ENCODE measurements at regions not wholly inside any gene's neighbourhood (a gene's known extent, or its start where the extent isn't known, plus 50 kb on each side); places are given as distances from the start of the nearest gene placed in this dataset.
A peak's percentile ranks its signal among the peaks of the same experiment; 100 is the strongest.

DNA sequence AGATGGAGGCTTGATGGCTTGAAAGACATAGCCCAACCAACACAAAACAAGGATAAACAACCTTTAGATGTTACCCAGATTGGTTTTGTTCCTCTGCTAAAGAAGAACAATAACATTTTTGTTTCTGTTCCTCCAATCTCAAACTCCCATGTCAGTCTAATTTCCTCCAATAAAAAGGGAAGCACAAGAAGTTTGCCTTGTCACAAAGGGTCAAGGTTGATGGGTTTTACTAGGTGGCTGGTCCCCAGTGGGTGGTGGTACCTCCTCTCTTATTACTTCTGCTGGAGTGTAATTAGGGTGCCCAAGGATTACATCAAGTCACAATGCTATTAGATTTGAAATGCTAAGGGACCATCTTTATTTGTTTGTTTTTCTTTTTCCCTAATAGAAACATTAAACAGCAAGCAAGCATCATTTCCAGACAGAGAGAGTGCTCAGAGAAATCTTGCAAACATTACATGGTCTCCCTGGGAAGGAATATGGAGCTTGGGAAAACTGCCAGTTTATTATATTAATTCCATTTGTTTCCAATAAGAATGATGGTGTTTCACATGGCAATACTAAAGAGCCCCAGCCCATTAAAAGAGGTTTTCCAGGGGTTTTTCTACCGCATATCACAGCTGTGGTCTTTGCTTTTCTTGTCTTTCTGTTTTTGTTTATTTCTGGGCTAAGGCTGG lies 78.3 kb upstream of the AOAH start:
- no peak for DNase-seq
- CTCF ChIA-PET, result no interaction called here
- Mint-ChIP-seq H3K36me3 (ENCODE audit: low read depth) (peaks cover 5% of the 10 kb centered on the region), H3K4me3 (no peak overlapping the region), H3K27me3 (peaks cover 12% of the 10 kb centered on the region), H3K9me3 (no peaks in the 10 kb centered on the region), H3K27ac (no peak overlapping the region), H3K4me1 (no peaks in the 10 kb centered on the region)
- POLR2A ChIA-PET, result no interaction called here

DNA sequence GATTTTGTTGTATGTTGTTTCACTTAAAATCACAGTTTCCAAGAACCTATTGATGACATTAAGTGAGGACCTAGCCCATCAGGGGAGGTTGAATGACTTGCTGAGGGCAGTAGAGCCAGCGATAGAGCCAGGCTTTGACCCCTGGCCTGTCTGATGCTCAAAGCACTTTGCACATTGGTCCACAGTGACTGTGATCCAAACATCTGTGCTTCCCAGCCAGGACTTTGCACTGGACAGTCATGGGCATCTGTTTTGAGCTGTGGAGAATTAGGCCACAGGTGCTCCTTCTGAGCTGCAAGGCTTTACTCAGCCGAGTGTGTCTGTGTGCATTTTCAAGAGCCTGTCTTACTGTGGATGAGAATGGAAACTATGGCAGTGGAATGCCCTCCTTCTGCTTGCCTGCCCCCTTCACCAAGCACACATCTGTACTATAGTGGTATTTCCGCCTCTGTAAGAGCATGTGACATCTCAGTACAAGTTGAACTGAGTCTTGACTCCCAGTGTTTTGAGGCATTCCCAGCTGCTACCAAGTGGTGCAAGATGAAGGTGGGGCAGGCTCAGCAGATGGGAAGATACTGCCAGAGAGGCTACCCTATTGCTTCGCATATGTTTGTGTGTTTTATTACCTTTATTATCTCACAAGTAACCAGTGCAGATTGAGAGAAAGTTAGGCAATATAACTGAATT lies 72.7 kb upstream of the AOAH start:
- CTCF ChIA-PET, result interaction anchor here (0.5 kb wide), 1 partner anchor 57 kb away, joined by 3 read pairs; no protein-coding TSS in a partner anchor
- H3K27me3 Mint-ChIP-seq, result peaks cover 5% of the 10 kb centered on the region
- H3K27ac Mint-ChIP-seq, result no peak overlapping the region
- peaks cover 4% of the 10 kb centered on the region for H3K36me3 Mint-ChIP-seq (ENCODE audit: low read depth)
- no peak overlapping the region for H3K4me3 Mint-ChIP-seq
- POLR2A ChIA-PET, result no interaction called here
- peaks cover 15% of the 10 kb centered on the region for H3K4me1 Mint-ChIP-seq
- no peaks in the 10 kb centered on the region for H3K9me3 Mint-ChIP-seq
- DNase-seq, result no peak

- H3K36me3 Mint-ChIP-seq (ENCODE audit: low read depth), result peaks cover 4% of the 10 kb centered on the region
- no peak for DNase-seq
- peaks cover 20% of the 10 kb centered on the region for H3K4me1 Mint-ChIP-seq
- H3K27ac Mint-ChIP-seq, result no peak overlapping the region
- peaks cover under 1% of the 10 kb centered on the region for H3K27me3 Mint-ChIP-seq
- CTCF ChIA-PET, result interaction anchor here (0.5 to 1.3 kb wide), 2 partner anchors 10 to 1482 kb away, joined by 4 read pairs; no protein-coding TSS in a partner anchor
- H3K4me3 Mint-ChIP-seq, result no peak overlapping the region
- no peaks in the 10 kb centered on the region for H3K9me3 Mint-ChIP-seq
- POLR2A ChIA-PET, result interaction anchor here (0.8 to 0.9 kb wide), 2 partner anchors 17 to 19 kb away, joined by 3 to 4 read pairs; no protein-coding TSS in a partner anchor
Observed at GRCh38 chr7:36795451-36796021, 71.2 kb upstream of the AOAH start.

DNA sequence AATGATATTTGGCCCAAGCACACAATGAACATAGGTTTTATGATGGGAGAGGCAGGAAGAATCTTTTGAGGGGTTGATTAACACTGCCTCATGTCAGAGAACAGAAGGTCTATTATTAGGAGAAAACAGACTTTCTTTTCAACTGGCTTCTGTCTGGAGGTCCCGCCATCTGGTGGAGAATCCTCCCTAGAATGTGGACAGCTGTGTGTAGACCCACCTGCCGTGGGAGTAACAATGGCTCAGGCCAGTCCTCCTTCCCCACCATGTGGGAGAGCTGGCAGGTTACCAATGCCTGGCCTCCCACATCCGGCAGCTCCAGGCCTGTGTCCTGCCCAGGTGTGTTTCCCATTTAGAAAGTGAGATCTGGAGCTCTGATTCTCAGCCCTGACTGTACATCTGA lies 70.4 kb upstream of the AOAH start:
- CTCF ChIA-PET, result interaction anchor here (1.3 kb wide), 1 partner anchor 10 kb away, joined by 4 read pairs; no protein-coding TSS in a partner anchor

GRCh38 chr7:36792421-36792820 lies 68.1 kb upstream of the AOAH start:
- H3K9me3 Mint-ChIP-seq, result no peaks in the 10 kb centered on the region
- H3K4me1 Mint-ChIP-seq, result peaks cover 50% of the 10 kb centered on the region
- ChIA-PET CTCF (no interaction called here), POLR2A (no interaction called here)
- peaks cover 4% of the 10 kb centered on the region for H3K36me3 Mint-ChIP-seq (ENCODE audit: low read depth)
- DNase-seq, result no peak
- no peak overlapping the region for H3K4me3 Mint-ChIP-seq
- H3K27ac Mint-ChIP-seq, result no peak overlapping the region
- no peaks in the 10 kb centered on the region for H3K27me3 Mint-ChIP-seq

More for the DNA sequence above, 70.4 kb upstream of the AOAH start:
- Mint-ChIP-seq H3K27me3 (no peaks in the 10 kb centered on the region), H3K36me3 (ENCODE audit: low read depth) (peaks cover 4% of the 10 kb centered on the region), H3K4me1 (peaks cover 28% of the 10 kb centered on the region), H3K27ac (no peak overlapping the region), H3K9me3 (no peaks in the 10 kb centered on the region), H3K4me3 (no peak overlapping the region)
- POLR2A ChIA-PET, result no interaction called here
- DNase-seq, result no peak

DNA sequence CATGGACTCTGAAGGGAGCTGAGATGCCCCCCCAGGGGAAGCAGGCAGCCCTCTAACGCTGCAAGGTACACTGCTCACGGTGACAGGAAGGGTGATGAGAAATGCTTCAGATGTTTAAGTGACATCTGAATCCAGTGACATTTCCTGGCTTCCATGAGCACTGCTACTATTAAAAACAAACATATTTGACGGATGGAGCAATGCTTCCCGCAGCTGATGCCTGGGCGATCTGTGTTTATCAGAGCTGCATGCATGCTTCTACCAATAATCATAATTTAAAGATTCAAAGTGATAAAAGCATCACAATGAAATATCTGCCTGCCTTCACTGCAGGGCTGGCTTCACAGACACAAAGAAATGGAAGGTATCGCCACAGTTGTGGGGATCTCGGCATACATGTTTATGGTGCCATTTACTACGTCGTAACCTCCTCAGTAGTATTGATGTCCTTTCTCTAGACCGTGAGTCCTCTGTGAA lies 66.1 kb upstream of the AOAH start:
- no peak for DNase-seq
- peaks cover 4% of the 10 kb centered on the region for H3K36me3 Mint-ChIP-seq (ENCODE audit: low read depth)
- ChIA-PET CTCF (no interaction called here), POLR2A (no interaction called here)
- H3K27ac Mint-ChIP-seq, result no peak overlapping the region
- H3K4me3 Mint-ChIP-seq, result no peak overlapping the region
- no peaks in the 10 kb centered on the region for H3K27me3 Mint-ChIP-seq
- no peaks in the 10 kb centered on the region for H3K9me3 Mint-ChIP-seq
- peaks cover 65% of the 10 kb centered on the region for H3K4me1 Mint-ChIP-seq

- POLR2A ChIA-PET, result interaction anchor here (0.8 to 3.3 kb wide), 4 partner anchors 12 to 111 kb away, joined by 3 to 20 read pairs (median 4); partner anchors contain the start of gene AOAH
- CTCF ChIA-PET, result interaction anchor here (1.3 to 2.4 kb wide), 3 partner anchors 11 to 393 kb away, joined by 4 to 9 read pairs (median 7); partner anchors contain the start of gene AOAH
- Mint-ChIP-seq H3K27ac (peak overlapping the region; percentile 76), H3K4me1 (peaks cover 72% of the 10 kb centered on the region), H3K4me3 (no peak overlapping the region), H3K9me3 (no peaks in the 10 kb centered on the region), H3K36me3 (ENCODE audit: low read depth) (peaks cover 4% of the 10 kb centered on the region), H3K27me3 (no peaks in the 10 kb centered on the region)
- DNase-seq, result no peak
Observed at GRCh38 chr7:36788825-36789470, 64.7 kb upstream of the AOAH start.

DNA sequence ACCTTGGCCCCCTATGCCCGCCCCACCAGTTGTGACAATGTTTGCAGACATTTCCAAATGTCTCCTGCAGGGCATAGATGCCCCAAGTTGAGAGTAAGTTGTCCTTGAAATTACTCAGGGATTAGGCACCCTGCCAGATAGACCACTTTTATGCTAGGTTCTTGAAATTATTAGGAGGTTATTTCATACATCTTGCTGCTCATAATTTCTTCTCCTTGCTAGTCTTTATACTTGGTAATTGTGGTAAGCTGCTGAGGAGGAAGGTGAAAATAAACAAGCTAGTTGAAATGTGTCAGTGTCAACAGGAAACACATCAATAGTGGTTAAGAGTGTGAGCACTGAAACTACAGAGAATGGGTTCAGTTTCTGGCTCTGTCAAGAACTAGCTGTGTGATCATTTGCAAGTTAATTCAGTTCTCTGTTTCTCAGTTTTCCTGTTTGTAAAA lies 63.7 kb upstream of the AOAH start:
- Mint-ChIP-seq H3K27ac (peak overlapping the region; percentile 76), H3K27me3 (no peaks in the 10 kb centered on the region), H3K4me1 (peaks cover 74% of the 10 kb centered on the region), H3K9me3 (no peaks in the 10 kb centered on the region), H3K4me3 (peak overlapping the region; percentile 4), H3K36me3 (ENCODE audit: low read depth) (peaks cover 4% of the 10 kb centered on the region)
- ChIA-PET CTCF (interaction anchor here (0.7 to 2.4 kb wide), 6 partner anchors 10 to 394 kb away, joined by 3 to 9 read pairs (median 4); partner anchors contain the start of gene AOAH), POLR2A (interaction anchor here (0.8 to 3.3 kb wide), 6 partner anchors 11 to 110 kb away, joined by 3 to 20 read pairs (median 4); partner anchors contain the start of gene AOAH)
- DNase-seq, result no peak

DNA sequence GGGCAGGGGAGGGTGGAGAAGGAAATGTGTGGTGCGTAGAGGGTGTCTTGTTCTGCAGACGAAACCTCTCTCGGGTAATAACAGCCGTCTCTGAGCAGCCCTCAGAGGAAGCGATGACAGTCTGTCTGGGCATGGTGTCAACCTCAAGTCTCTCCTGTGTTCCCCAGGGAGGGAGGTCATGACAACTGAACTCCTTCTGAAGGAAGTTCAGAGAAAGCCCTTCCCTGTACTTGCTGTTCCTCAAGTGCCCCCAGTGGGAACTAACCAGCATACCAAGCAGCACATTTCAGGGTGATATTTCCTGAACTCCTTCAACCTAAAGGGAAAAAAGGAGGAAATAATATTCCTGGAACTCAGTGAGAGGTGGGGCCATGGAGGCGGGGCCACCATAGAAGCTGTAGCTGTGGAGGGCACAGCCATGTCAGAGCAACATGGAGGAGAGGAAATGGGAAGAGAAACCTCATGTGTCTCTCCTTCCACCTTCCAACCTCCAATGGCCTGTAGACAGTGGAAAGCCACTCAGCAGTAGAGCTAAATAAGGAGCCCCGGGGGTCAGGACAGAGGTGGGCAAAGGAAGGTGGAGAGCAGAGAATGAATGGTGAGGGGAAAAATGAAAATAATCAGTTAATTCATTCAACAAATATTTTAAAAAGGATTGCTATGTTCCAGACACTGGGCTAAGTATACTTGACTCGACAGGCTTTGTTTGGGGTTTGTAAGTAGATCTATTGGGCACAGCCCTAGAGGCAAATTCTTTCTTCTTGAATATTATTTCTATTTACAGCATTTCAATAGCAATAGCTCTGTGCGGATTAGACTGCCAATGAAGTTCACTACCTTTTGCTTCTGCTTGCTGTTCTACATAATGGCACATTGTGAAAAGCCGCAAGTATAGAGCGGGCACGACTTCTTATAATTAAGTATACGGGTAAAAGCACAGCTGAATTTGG lies 61.0 kb upstream of the AOAH start:
- CTCF ChIA-PET, result interaction anchor here (1.4 kb wide), 1 partner anchor 10 kb away, joined by 4 read pairs; no protein-coding TSS in a partner anchor
- H3K4me3 Mint-ChIP-seq, result peak overlapping the region; percentile 22
- peaks cover 84% of the 10 kb centered on the region for H3K4me1 Mint-ChIP-seq
- POLR2A ChIA-PET, result interaction anchor here (1.1 to 1.9 kb wide), 2 partner anchors 9 to 40 kb away, joined by 3 to 7 read pairs; no protein-coding TSS in a partner anchor
- peak overlapping the region; percentile 71 for H3K27ac Mint-ChIP-seq
- no peaks in the 10 kb centered on the region for H3K27me3 Mint-ChIP-seq
- peaks cover 2% of the 10 kb centered on the region for H3K9me3 Mint-ChIP-seq
- DNase-seq, result peak; percentile 79
- H3K36me3 Mint-ChIP-seq (ENCODE audit: low read depth), result peaks cover 11% of the 10 kb centered on the region

GRCh38 chr7:36781011-36781738 lies 56.9 kb upstream of the AOAH start:
- H3K4me3 Mint-ChIP-seq, result no peak overlapping the region
- peak overlapping the region; percentile 76 for H3K27ac Mint-ChIP-seq
- peaks cover 38% of the 10 kb centered on the region for H3K36me3 Mint-ChIP-seq (ENCODE audit: low read depth)
- H3K9me3 Mint-ChIP-seq, result peaks cover 10% of the 10 kb centered on the region
- ChIA-PET POLR2A (no interaction called here), CTCF (interaction anchor here (0.9 kb wide), 1 partner anchor 22 kb away, joined by 3 read pairs; no protein-coding TSS in a partner anchor)
- H3K4me1 Mint-ChIP-seq, result peaks cover 85% of the 10 kb centered on the region
- H3K27me3 Mint-ChIP-seq, result peaks cover 11% of the 10 kb centered on the region
- peak; percentile 29 for DNase-seq

- Mint-ChIP-seq H3K27ac (no peak overlapping the region), H3K36me3 (ENCODE audit: low read depth) (peaks cover 51% of the 10 kb centered on the region), H3K27me3 (peaks cover 11% of the 10 kb centered on the region), H3K9me3 (peaks cover 18% of the 10 kb centered on the region), H3K4me3 (no peak overlapping the region), H3K4me1 (peaks cover 75% of the 10 kb centered on the region)
- no peak for DNase-seq
- ChIA-PET POLR2A (interaction anchor here (1.0 to 3.5 kb wide), 7 partner anchors 9 to 140 kb away, joined by 3 to 20 read pairs (median 5); partner anchors contain the start of gene AOAH), CTCF (interaction anchor here (1.0 to 1.5 kb wide), 3 partner anchors 10 to 91 kb away, joined by 3 to 4 read pairs (median 4); partner anchors contain the start of gene AOAH)
Observed at GRCh38 chr7:36777855-36778254, 53.6 kb upstream of the AOAH start.

Data from activated CD4-positive, alpha-beta memory T cell treated with anti-CD3 and anti-CD28 coated beads, Interleukin-2, amount 10 ng/mL, durations not matched to agents 7 days and 5 days (primary cell).